HEK293 (cell line): ENCODE measurements at regions not wholly inside any gene's neighbourhood (a gene's known extent, or its start where the extent isn't known, plus 50 kb on each side); places are given as distances from the start of the nearest gene placed in this dataset.

Source experiments
- CTCF ChIA-PET: fragments of 350-600 bp; formaldehyde crosslinking; extraction: SDS; loops from one replicate; lab custom pipeline; 2021; ENCODE audit warnings: antibody characterized with exemption; lab: Yijun Ruan, JAX
- POLR2A ChIA-PET: fragments of 300-600 bp; formaldehyde crosslinking; extraction: SDS; loops from one replicate; lab custom pipeline; 2020; ENCODE audit warnings: antibody characterized with exemption, inconsistent platforms; lab: Yijun Ruan, JAX
- H3K27ac ChIP-seq: fragments of 200-500 bp; sonication (Bioruptor generic); 2 replicates; pipeline ENCODE4 v1.5.1; 2014; ENCODE audit warnings: low read depth, low read length, control low read depth, inconsistent platforms; ENCODE audit errors: extremely low read depth
- H3K36me3 ChIP-seq, 2 experiments: fragments of 200-500 bp in 1 of 2; sonication (Bioruptor generic) in 1 of 2; 1 replicate in 1 of 2; 2 replicates in 1 of 2; pipeline ENCODE4 v1.5.1; 2014 to 2017; ENCODE audit warnings: inconsistent platforms in 2 of 2, low read length in 2 of 2; ENCODE audit not compliant: control insufficient read depth in 2 of 2, insufficient read depth in 1 of 2
- H3K4me1 ChIP-seq: fragments of 200-500 bp; sonication (Bioruptor generic); 2 replicates; pipeline ENCODE4 v1.5.1; 2014; ENCODE audit warnings: mild to moderate bottlenecking, low read length, inconsistent platforms; ENCODE audit not compliant: control insufficient read depth, insufficient read depth
- H3K4me3 ChIP-seq: 2 replicates; pipeline ENCODE4 v1.5.1; 2011; ENCODE audit warnings: low read depth, mild to moderate bottlenecking, control low read depth, low read length, moderate library complexity
- H3K9me3 ChIP-seq: fragments of 200-500 bp; sonication (Bioruptor generic); 2 replicates; pipeline ENCODE4 v1.5.1; 2014; ENCODE audit warnings: low read depth, low read length, inconsistent platforms; ENCODE audit not compliant: control insufficient read depth, insufficient read depth
- EGR2 ChIP-seq: fragments of 450-650 bp; formaldehyde crosslinking; IDR thresholded peaks from 2 replicates; pipeline ENCODE4 v1.5.1; 2016; ENCODE audit warnings: low read depth, missing biosample characterization, missing genetic modification characterization
- GLI4 ChIP-seq: fragments of 450-650 bp; formaldehyde crosslinking; IDR thresholded peaks from 2 replicates; pipeline ENCODE4 v1.5.1; 2016; ENCODE audit warnings: missing biosample characterization, missing genetic modification characterization
- KLF1 ChIP-seq: fragments of 450-650 bp; formaldehyde crosslinking; IDR thresholded peaks from 2 replicates; pipeline ENCODE4 v1.5.1; 2016; ENCODE audit warnings: missing biosample characterization, missing genetic modification characterization
- KLF10 ChIP-seq: fragments of 450-650 bp; IDR thresholded peaks from 2 replicates; pipeline ENCODE4 v1.5.1; 2018; ENCODE audit warnings: missing biosample characterization, mild to moderate bottlenecking, missing genetic modification characterization
- PBX3 ChIP-seq: sonication (generic); formaldehyde crosslinking; IDR thresholded peaks from 2 replicates; pipeline ENCODE4 v1.8.1; 2022; ENCODE audit warnings: mild to moderate bottlenecking, moderate library complexity, missing genetic modification reagents
- TCF7L2 ChIP-seq: IDR thresholded peaks from 2 replicates; pipeline ENCODE4 v1.6.1; 2011; ENCODE audit warnings: low read depth, mild to moderate bottlenecking, inconsistent platforms, low read length, moderate library complexity, borderline replicate concordance
- ZFHX2 ChIP-seq: fragments of 450-650 bp; formaldehyde crosslinking; conservative IDR thresholded peaks from 2 replicates; pipeline ENCODE4 v1.5.1; 2016; ENCODE audit warnings: missing biosample characterization, missing genetic modification characterization
- ZNF121 ChIP-seq: fragments of 450-650 bp; formaldehyde crosslinking; IDR thresholded peaks from 2 replicates; pipeline ENCODE4 v1.5.1; 2016; ENCODE audit warnings: missing biosample characterization, missing genetic modification characterization
- ZNF146 ChIP-seq: fragments of 450-650 bp; formaldehyde crosslinking; IDR thresholded peaks from 2 replicates; pipeline ENCODE4 v1.5.1; 2016; ENCODE audit warnings: missing biosample characterization, missing genetic modification characterization
- ZNF155 ChIP-seq: fragments of 450-650 bp; formaldehyde crosslinking; IDR thresholded peaks from 2 replicates; pipeline ENCODE4 v1.5.1; 2016; ENCODE audit warnings: missing biosample characterization, missing genetic modification characterization
- ZNF2 ChIP-seq: fragments of 450-650 bp; formaldehyde crosslinking; IDR thresholded peaks from 2 replicates; pipeline ENCODE4 v1.5.1; 2016; ENCODE audit warnings: missing biosample characterization, missing genetic modification characterization
- ZNF248 ChIP-seq: fragments of 450-650 bp; formaldehyde crosslinking; IDR thresholded peaks from 2 replicates; pipeline ENCODE4 v1.5.1; 2017; ENCODE audit warnings: missing biosample characterization, missing genetic modification characterization
- ZNF366 ChIP-seq: fragments of 450-650 bp; formaldehyde crosslinking; conservative IDR thresholded peaks from 2 replicates; pipeline ENCODE4 v1.5.1; 2016; ENCODE audit warnings: missing biosample characterization, missing genetic modification characterization
- ZNF426 ChIP-seq: fragments of 450-650 bp; formaldehyde crosslinking; IDR thresholded peaks from 2 replicates; pipeline ENCODE4 v1.5.1; 2017; ENCODE audit warnings: missing biosample characterization, missing genetic modification characterization, mild to moderate bottlenecking, inconsistent platforms, moderate library complexity
- ZNF549 ChIP-seq: fragments of 450-650 bp; IDR thresholded peaks from 2 replicates; pipeline ENCODE4 v1.5.1; 2018; ENCODE audit warnings: missing biosample characterization, missing genetic modification characterization, mild to moderate bottlenecking, inconsistent platforms, moderate library complexity
- ZNF610 ChIP-seq: fragments of 450-650 bp; formaldehyde crosslinking; IDR thresholded peaks from 2 replicates; pipeline ENCODE4 v1.5.1; 2016; ENCODE audit warnings: missing biosample characterization, missing genetic modification characterization, borderline replicate concordance
- ZNF677 ChIP-seq: fragments of 450-650 bp; IDR thresholded peaks from 2 replicates; pipeline ENCODE4 v1.5.0; 2018; ENCODE audit warnings: missing biosample characterization, mild to moderate bottlenecking, missing genetic modification characterization, moderate library complexity
- ZNF701 ChIP-seq: fragments of 450-650 bp; formaldehyde crosslinking; IDR thresholded peaks from 2 replicates; pipeline ENCODE4 v1.5.1; 2016; ENCODE audit warnings: missing biosample characterization, missing genetic modification characterization
- ZNF76 ChIP-seq: fragments of 450-650 bp; formaldehyde crosslinking; IDR thresholded peaks from 2 replicates; pipeline ENCODE4; 2016; ENCODE audit warnings: low read depth, missing biosample characterization, missing genetic modification characterization, borderline replicate concordance
- ZNF843 ChIP-seq: fragments of 450-650 bp; formaldehyde crosslinking; IDR thresholded peaks from 2 replicates; pipeline ENCODE4 v1.5.1; 2016; ENCODE audit warnings: missing biosample characterization, missing genetic modification characterization
- ZSCAN16 ChIP-seq: fragments of 450-650 bp; formaldehyde crosslinking; IDR thresholded peaks from 2 replicates; pipeline ENCODE4 v1.5.1; 2016; ENCODE audit warnings: missing biosample characterization, missing genetic modification characterization
- TF ChIP-seq, protein P1 (sequence below): fragments of 450-650 bp; formaldehyde crosslinking; IDR thresholded peaks from 2 replicates; pipeline ENCODE4 v1.5.1; 2016; ENCODE audit warnings: missing biosample characterization, missing genetic modification characterization
- TF ChIP-seq, protein P2 (sequence below): fragments of 450-650 bp; formaldehyde crosslinking; IDR thresholded peaks from 2 replicates; pipeline ENCODE4 v1.5.1; 2017; ENCODE audit warnings: missing biosample characterization, missing genetic modification characterization
- TF ChIP-seq, protein P3 (sequence below): fragments of 450-650 bp; formaldehyde crosslinking; IDR thresholded peaks from 2 replicates; pipeline ENCODE4 v1.5.1; 2016; ENCODE audit warnings: missing biosample characterization, missing genetic modification characterization, borderline replicate concordance
- TF ChIP-seq, protein P4 (sequence below): fragments of 450-650 bp; IDR thresholded peaks from 2 replicates; pipeline ENCODE4 v1.5.1; 2018; ENCODE audit warnings: missing biosample characterization, mild to moderate bottlenecking, missing genetic modification characterization

GRCh38 chr5:34548086-34548403, 108.1 kb upstream of the RAI14 start:
- H3K27ac ChIP-seq, result no peak overlapping the region
- H3K4me3 ChIP-seq, result no peak overlapping the region
- no peaks in the 10 kb centered on the region for H3K4me1 ChIP-seq
- TF ChIP-seq ZNF366 (no peak), ZFHX2 (tag by site-specific recombination) (no peak), ZNF248 (no peak), KLF1 (no peak), ZNF146 (tag by site-specific recombination) (no peak), PBX3 (no peak), TCF7L2 (no peak)
- TF ChIP-seq, protein P1, sequence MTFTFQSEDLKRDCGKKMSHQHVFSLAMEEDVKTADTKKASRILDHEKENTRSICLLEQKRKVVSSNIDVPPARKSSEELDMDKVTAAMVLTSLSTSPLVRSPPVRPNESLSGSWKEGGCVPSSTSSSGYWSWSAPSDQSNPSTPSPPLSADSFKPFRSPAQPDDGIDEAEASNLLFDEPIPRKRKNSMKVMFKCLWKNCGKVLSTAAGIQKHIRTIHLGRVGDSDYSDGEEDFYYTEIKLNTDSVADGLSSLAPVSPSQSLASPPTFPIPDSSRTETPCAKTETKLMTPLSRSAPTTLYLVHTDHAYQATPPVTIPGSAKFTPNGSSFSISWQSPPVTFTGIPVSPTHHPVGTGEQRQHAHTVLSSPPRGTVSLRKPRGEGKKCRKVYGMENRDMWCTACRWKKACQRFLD, result no peak
- H3K36me3 ChIP-seq, result no peaks in the 10 kb centered on the region
- ChIA-PET CTCF (interaction anchor here (0.6 to 1.5 kb wide), 5 partner anchors 10 to 363 kb away, joined by 3 to 5 read pairs (median 4); no protein-coding TSS in a partner anchor), POLR2A (no interaction called here)
- no peaks in the 10 kb centered on the region for H3K9me3 ChIP-seq

- TF ChIP-seq, protein P2, sequence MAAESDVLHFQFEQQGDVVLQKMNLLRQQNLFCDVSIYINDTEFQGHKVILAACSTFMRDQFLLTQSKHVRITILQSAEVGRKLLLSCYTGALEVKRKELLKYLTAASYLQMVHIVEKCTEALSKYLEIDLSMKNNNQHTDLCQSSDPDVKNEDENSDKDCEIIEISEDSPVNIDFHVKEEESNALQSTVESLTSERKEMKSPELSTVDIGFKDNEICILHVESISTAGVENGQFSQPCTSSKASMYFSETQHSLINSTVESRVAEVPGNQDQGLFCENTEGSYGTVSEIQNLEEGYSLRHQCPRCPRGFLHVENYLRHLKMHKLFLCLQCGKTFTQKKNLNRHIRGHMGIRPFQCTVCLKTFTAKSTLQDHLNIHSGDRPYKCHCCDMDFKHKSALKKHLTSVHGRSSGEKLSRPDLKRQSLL (tag by site-specific recombination), result no peak
- TF ChIP-seq ZNF549 (tag by site-specific recombination) (no peak), ZNF677 (no peak), ZNF701 (no peak), ZFHX2 (tag by site-specific recombination) (no peak), ZNF610 (tag by site-specific recombination) (no peak), KLF10 (tag by site-specific recombination) (no peak), ZNF121 (no peak), ZNF155 (tag by site-specific recombination) (no peak), ZSCAN16 (no peak), GLI4 (tag by site-specific recombination) (no peak), ZNF843 (tag by site-specific recombination) (no peak), ZNF76 (no peak), ZNF426 (tag by site-specific recombination) (no peak), EGR2 (tag by site-specific recombination) (no peak), ZNF2 (tag by site-specific recombination) (no peak)
- TF ChIP-seq, protein P3, sequence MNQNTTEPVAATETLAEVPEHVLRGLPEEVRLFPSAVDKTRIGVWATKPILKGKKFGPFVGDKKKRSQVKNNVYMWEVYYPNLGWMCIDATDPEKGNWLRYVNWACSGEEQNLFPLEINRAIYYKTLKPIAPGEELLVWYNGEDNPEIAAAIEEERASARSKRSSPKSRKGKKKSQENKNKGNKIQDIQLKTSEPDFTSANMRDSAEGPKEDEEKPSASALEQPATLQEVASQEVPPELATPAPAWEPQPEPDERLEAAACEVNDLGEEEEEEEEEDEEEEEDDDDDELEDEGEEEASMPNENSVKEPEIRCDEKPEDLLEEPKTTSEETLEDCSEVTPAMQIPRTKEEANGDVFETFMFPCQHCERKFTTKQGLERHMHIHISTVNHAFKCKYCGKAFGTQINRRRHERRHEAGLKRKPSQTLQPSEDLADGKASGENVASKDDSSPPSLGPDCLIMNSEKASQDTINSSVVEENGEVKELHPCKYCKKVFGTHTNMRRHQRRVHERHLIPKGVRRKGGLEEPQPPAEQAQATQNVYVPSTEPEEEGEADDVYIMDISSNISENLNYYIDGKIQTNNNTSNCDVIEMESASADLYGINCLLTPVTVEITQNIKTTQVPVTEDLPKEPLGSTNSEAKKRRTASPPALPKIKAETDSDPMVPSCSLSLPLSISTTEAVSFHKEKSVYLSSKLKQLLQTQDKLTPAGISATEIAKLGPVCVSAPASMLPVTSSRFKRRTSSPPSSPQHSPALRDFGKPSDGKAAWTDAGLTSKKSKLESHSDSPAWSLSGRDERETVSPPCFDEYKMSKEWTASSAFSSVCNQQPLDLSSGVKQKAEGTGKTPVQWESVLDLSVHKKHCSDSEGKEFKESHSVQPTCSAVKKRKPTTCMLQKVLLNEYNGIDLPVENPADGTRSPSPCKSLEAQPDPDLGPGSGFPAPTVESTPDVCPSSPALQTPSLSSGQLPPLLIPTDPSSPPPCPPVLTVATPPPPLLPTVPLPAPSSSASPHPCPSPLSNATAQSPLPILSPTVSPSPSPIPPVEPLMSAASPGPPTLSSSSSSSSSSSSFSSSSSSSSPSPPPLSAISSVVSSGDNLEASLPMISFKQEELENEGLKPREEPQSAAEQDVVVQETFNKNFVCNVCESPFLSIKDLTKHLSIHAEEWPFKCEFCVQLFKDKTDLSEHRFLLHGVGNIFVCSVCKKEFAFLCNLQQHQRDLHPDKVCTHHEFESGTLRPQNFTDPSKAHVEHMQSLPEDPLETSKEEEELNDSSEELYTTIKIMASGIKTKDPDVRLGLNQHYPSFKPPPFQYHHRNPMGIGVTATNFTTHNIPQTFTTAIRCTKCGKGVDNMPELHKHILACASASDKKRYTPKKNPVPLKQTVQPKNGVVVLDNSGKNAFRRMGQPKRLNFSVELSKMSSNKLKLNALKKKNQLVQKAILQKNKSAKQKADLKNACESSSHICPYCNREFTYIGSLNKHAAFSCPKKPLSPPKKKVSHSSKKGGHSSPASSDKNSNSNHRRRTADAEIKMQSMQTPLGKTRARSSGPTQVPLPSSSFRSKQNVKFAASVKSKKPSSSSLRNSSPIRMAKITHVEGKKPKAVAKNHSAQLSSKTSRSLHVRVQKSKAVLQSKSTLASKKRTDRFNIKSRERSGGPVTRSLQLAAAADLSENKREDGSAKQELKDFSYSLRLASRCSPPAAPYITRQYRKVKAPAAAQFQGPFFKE, result no peak
- TF ChIP-seq, protein P4, sequence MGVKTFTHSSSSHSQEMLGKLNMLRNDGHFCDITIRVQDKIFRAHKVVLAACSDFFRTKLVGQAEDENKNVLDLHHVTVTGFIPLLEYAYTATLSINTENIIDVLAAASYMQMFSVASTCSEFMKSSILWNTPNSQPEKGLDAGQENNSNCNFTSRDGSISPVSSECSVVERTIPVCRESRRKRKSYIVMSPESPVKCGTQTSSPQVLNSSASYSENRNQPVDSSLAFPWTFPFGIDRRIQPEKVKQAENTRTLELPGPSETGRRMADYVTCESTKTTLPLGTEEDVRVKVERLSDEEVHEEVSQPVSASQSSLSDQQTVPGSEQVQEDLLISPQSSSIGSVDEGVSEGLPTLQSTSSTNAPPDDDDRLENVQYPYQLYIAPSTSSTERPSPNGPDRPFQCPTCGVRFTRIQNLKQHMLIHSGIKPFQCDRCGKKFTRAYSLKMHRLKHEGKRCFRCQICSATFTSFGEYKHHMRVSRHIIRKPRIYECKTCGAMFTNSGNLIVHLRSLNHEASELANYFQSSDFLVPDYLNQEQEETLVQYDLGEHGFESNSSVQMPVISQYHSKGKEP (tag by site-specific recombination), result no peak
Measured at GRCh38 chr5:34550247-34550646, 105.9 kb upstream of the RAI14 start.

More at GRCh38 chr5:34550247-34550646, 105.9 kb upstream of the RAI14 start:
- no peaks in the 10 kb centered on the region for H3K4me1 ChIP-seq
- no peak overlapping the region for H3K27ac ChIP-seq
- no peak overlapping the region for H3K4me3 ChIP-seq
- no peaks in the 10 kb centered on the region for H3K36me3 ChIP-seq
- H3K9me3 ChIP-seq, result no peaks in the 10 kb centered on the region
- POLR2A ChIA-PET, result interaction anchor here (0.9 kb wide), 1 partner anchor 159 kb away, joined by 3 read pairs; no protein-coding TSS in a partner anchor
- CTCF ChIA-PET, result no interaction called here
